GM23338 (cell line): ENCODE measurements at regions not wholly inside any gene's neighbourhood (a gene's known extent, or its start where the extent isn't known, plus 50 kb on each side); places are given as distances from the start of the nearest gene placed in this dataset.
"Not testable (repeated sequence)": the region's sequence is repeated elsewhere in the genome, so short reads cannot be mapped to it uniquely, and the experiment has no call there.

Source experiments
- ATAC-seq: fragments of 200-7000 bp; cut with Tn5 transposase; 3 replicates; pipeline ENCODE4 v1.9.1; 2020
- DNase-seq: peaks from one replicate; pipeline ENCODE4 v3.0.0-alpha.2; 2015; ENCODE audit warnings: low spot score
- H2AFZ ChIP-seq: fragments of 200-600 bp; sonication (generic); 2 replicates; pipeline ENCODE4 v1.8.0; 2016; ENCODE audit warnings: antibody characterized with exemption, mild to moderate bottlenecking, moderate library complexity
- H3F3A ChIP-seq: fragments of 200-600 bp; sonication (generic); replicated peaks from 2 replicates; pipeline ENCODE4 v1.8.0; 2017; ENCODE audit warnings: antibody characterized with exemption, mixed run types, low read depth
- H3K27ac ChIP-seq: fragments of 200-600 bp; sonication (generic); 2 replicates; pipeline ENCODE4 v1.6.1; 2016; ENCODE audit warnings: low read depth
- H3K27me3 ChIP-seq: fragments of 200-600 bp; sonication (generic); 2 replicates; pipeline ENCODE4 v1.8.0; 2016; ENCODE audit warnings: mild to moderate bottlenecking, mixed run types, moderate library complexity; ENCODE audit not compliant: insufficient read depth
- H3K36me3 ChIP-seq: fragments of 200-600 bp; sonication (generic); 2 replicates; pipeline ENCODE4 v1.8.0; 2016; ENCODE audit warnings: mild to moderate bottlenecking; ENCODE audit not compliant: insufficient read depth
- H3K4me1 ChIP-seq: fragments of 200-600 bp; sonication (generic); 2 replicates; pipeline ENCODE4 v1.8.0; 2016; ENCODE audit warnings: mild to moderate bottlenecking, moderate library complexity; ENCODE audit not compliant: insufficient read depth
- H3K4me2 ChIP-seq: fragments of 200-600 bp; sonication (generic); 2 replicates; pipeline ENCODE4 v1.7.1; 2017; ENCODE audit warnings: mixed run types
- H3K4me3 ChIP-seq: fragments of 200-600 bp; sonication (generic); 2 replicates; pipeline ENCODE4 v1.6.1; 2016; ENCODE audit warnings: mixed run types
- H3K79me2 ChIP-seq: fragments of 200-600 bp; sonication (generic); replicated peaks from 2 replicates; pipeline ENCODE4 v1.8.0; 2017; ENCODE audit warnings: mild to moderate bottlenecking; ENCODE audit not compliant: insufficient read depth
- H3K9me2 ChIP-seq: fragments of 200-600 bp; sonication (generic); 2 replicates; pipeline ENCODE4 v1.8.0; 2017; ENCODE audit not compliant: insufficient read depth
- H4K20me1 ChIP-seq: fragments of 200-600 bp; sonication (generic); replicated peaks from 2 replicates; pipeline ENCODE4 v1.8.0; 2017; ENCODE audit warnings: mild to moderate bottlenecking; ENCODE audit not compliant: insufficient read depth
- H3K27ac Mint-ChIP-seq: 2 replicates; pipeline ENCODE4 v1.8.0; 2020; ENCODE audit warnings: inconsistent platforms, mild to moderate bottlenecking, moderate library complexity, mixed read lengths
- H3K27me3 Mint-ChIP-seq: 3 replicates; pipeline ENCODE4 v1.8.0; 2022; ENCODE audit warnings: low read depth, mild to moderate bottlenecking, moderate library complexity, mixed read lengths, inconsistent platforms; ENCODE audit not compliant: insufficient read depth, poor library complexity
- H3K36me3 Mint-ChIP-seq: 3 replicates; pipeline ENCODE4 v1.8.0; 2021; ENCODE audit warnings: low read depth, mild to moderate bottlenecking, inconsistent platforms, moderate library complexity, mixed read lengths
- H3K4me1 Mint-ChIP-seq: 3 replicates; pipeline ENCODE4 v1.8.0; 2020; ENCODE audit warnings: mild to moderate bottlenecking, inconsistent platforms, mixed read lengths
- H3K4me3 Mint-ChIP-seq: 3 replicates; pipeline ENCODE4 v1.8.0; 2021; ENCODE audit warnings: moderate library complexity, mild to moderate bottlenecking, inconsistent platforms, mixed read lengths
- H3K9me3 Mint-ChIP-seq: 3 replicates; pipeline ENCODE4 v1.8.0; 2020; ENCODE audit warnings: moderate library complexity, mild to moderate bottlenecking, inconsistent platforms, mixed read lengths
- CREB1 ChIP-seq: fragments of 250-450 bp; sonication (Bioruptor Pico); IDR thresholded peaks from 2 replicates; pipeline ENCODE4 v1.5.0; 2020; ENCODE audit warnings: low read depth, mild to moderate bottlenecking, moderate library complexity
- EZH2 ChIP-seq: fragments of 200-600 bp; sonication (generic); IDR thresholded peaks from one replicate; pipeline ENCODE4 v1.8.0; 2017; ENCODE audit warnings: antibody characterized with exemption, mild to moderate bottlenecking, low read depth; ENCODE audit not compliant: unreplicated experiment
- POLR2AphosphoS5 ChIP-seq: IDR thresholded peaks from 2 replicates; pipeline ENCODE4 v1.6.1; 2016; ENCODE audit warnings: antibody characterized with exemption, low read depth
- TF ChIP-seq, protein P1 (sequence below): IDR thresholded peaks from one replicate; pipeline ENCODE4 v1.6.1; 2018; ENCODE audit warnings: antibody characterized with exemption; ENCODE audit not compliant: unreplicated experiment
- TF ChIP-seq, protein P2 (sequence below): fragments of 250-450 bp; sonication (Bioruptor Pico); IDR thresholded peaks from 2 replicates; pipeline ENCODE4 v1.5.0; 2020; ENCODE audit warnings: mild to moderate bottlenecking, moderate library complexity

DNA sequence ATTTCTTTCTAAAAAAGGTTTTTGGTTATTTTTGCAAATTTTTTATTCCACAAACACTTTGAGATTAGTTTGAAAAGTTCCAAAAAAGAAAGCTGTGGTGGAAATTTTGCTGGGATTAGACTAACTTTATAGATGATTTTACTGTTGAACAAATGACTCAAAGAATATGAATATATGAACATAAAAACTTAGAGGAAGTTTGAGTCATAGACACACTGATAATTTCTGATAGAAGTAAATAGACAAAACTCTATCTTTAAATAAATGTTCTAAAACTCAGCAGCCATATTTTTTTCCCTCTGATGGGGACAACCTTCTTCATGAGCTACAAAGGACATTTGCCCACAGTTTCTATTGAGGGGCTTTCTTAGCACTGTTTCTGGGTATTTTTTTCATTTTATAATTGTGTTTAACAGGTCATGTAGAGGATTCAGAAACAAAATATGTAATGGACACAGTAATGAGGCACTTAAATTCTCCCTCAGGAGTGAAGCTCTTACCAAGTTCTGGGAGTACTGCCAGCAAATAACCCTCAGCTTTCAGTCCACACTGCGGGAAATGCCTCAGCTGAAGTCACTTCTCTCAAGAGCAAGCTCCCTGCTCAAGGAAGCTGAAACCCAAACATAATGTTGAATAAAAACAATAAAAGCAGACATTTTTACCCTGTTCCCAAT, 157.6 kb downstream of the NFKBIZ start (continued):
- TF ChIP-seq, protein P1, sequence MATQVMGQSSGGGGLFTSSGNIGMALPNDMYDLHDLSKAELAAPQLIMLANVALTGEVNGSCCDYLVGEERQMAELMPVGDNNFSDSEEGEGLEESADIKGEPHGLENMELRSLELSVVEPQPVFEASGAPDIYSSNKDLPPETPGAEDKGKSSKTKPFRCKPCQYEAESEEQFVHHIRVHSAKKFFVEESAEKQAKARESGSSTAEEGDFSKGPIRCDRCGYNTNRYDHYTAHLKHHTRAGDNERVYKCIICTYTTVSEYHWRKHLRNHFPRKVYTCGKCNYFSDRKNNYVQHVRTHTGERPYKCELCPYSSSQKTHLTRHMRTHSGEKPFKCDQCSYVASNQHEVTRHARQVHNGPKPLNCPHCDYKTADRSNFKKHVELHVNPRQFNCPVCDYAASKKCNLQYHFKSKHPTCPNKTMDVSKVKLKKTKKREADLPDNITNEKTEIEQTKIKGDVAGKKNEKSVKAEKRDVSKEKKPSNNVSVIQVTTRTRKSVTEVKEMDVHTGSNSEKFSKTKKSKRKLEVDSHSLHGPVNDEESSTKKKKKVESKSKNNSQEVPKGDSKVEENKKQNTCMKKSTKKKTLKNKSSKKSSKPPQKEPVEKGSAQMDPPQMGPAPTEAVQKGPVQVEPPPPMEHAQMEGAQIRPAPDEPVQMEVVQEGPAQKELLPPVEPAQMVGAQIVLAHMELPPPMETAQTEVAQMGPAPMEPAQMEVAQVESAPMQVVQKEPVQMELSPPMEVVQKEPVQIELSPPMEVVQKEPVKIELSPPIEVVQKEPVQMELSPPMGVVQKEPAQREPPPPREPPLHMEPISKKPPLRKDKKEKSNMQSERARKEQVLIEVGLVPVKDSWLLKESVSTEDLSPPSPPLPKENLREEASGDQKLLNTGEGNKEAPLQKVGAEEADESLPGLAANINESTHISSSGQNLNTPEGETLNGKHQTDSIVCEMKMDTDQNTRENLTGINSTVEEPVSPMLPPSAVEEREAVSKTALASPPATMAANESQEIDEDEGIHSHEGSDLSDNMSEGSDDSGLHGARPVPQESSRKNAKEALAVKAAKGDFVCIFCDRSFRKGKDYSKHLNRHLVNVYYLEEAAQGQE, result no peak
- TF ChIP-seq, protein P2, sequence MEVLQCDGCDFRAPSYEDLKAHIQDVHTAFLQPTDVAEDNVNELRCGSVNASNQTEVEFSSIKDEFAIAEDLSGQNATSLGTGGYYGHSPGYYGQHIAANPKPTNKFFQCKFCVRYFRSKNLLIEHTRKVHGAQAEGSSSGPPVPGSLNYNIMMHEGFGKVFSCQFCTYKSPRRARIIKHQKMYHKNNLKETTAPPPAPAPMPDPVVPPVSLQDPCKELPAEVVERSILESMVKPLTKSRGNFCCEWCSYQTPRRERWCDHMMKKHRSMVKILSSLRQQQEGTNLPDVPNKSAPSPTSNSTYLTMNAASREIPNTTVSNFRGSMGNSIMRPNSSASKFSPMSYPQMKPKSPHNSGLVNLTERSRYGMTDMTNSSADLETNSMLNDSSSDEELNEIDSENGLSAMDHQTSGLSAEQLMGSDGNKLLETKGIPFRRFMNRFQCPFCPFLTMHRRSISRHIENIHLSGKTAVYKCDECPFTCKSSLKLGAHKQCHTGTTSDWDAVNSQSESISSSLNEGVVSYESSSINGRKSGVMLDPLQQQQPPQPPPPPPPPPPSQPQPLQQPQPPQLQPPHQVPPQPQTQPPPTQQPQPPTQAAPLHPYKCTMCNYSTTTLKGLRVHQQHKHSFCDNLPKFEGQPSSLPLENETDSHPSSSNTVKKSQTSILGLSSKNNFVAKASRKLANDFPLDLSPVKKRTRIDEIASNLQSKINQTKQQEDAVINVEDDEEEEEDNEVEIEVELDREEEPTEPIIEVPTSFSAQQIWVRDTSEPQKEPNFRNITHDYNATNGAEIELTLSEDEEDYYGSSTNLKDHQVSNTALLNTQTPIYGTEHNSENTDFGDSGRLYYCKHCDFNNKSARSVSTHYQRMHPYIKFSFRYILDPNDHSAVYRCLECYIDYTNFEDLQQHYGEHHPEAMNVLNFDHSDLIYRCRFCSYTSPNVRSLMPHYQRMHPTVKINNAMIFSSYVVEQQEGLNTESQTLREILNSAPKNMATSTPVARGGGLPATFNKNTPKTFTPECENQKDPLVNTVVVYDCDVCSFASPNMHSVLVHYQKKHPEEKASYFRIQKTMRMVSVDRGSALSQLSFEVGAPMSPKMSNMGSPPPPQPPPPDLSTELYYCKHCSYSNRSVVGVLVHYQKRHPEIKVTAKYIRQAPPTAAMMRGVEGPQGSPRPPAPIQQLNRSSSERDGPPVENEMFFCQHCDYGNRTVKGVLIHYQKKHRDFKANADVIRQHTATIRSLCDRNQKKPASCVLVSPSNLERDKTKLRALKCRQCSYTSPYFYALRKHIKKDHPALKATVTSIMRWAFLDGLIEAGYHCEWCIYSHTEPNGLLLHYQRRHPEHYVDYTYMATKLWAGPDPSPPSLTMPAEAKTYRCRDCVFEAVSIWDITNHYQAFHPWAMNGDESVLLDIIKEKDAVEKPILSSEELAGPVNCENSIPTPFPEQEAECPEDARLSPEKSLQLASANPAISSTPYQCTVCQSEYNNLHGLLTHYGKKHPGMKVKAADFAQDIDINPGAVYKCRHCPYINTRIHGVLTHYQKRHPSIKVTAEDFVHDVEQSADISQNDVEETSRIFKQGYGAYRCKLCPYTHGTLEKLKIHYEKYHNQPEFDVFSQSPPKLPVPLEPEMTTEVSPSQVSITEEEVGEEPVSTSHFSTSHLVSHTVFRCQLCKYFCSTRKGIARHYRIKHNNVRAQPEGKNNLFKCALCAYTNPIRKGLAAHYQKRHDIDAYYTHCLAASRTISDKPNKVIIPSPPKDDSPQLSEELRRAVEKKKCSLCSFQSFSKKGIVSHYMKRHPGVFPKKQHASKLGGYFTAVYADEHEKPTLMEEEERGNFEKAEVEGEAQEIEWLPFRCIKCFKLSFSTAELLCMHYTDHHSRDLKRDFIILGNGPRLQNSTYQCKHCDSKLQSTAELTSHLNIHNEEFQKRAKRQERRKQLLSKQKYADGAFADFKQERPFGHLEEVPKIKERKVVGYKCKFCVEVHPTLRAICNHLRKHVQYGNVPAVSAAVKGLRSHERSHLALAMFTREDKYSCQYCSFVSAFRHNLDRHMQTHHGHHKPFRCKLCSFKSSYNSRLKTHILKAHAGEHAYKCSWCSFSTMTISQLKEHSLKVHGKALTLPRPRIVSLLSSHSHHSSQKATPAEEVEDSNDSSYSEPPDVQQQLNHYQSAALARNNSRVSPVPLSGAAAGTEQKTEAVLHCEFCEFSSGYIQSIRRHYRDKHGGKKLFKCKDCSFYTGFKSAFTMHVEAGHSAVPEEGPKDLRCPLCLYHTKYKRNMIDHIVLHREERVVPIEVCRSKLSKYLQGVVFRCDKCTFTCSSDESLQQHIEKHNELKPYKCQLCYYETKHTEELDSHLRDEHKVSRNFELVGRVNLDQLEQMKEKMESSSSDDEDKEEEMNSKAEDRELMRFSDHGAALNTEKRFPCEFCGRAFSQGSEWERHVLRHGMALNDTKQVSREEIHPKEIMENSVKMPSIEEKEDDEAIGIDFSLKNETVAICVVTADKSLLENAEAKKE (CRISPR knock-in tag), result no peak
- TF ChIP-seq CREB1 (CRISPR knock-in tag) (no peak), EZH2 (no peak), POLR2AphosphoS5 (no peak)

DNA sequence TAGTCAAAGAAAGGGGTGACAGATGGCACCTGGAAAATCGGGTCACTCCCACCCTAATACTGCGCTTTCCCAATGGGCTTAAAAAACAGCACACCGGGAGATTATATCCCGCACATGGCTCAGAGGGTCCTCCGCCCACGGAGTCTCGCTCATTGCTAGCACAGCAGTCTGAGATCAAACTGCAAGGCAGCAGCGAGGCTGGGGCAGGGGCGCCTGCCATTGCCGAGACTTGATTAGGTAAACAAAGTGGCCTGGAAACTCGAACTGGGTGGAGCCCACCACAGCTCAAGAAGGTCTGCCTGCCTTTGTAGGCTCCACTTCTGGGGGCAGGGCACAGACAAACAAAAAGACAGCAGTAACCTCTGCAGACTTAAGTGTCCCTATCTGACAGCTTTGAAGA, 159.1 kb downstream of the NFKBIZ start:
- not testable (repeated sequence) for H3K27ac ChIP-seq, H3K9me2 ChIP-seq, H3K36me3 ChIP-seq, H3K27ac Mint-ChIP-seq, H3K79me2 ChIP-seq, H3K4me1 ChIP-seq, H3K4me2 ChIP-seq, H3F3A ChIP-seq, H3K4me1 Mint-ChIP-seq, H4K20me1 ChIP-seq, DNase-seq, H3K4me3 ChIP-seq, H3K4me3 Mint-ChIP-seq, H2AFZ ChIP-seq, H3K27me3 Mint-ChIP-seq, ATAC-seq, H3K27me3 ChIP-seq
- H3K36me3 Mint-ChIP-seq, result peaks cover 17% of the 10 kb centered on the region; the same call in 2 of the 3 replicates
- H3K9me3 Mint-ChIP-seq, result peaks cover 45% of the 10 kb centered on the region
